IMR-90 (cell line): ENCODE measurements at regions not wholly inside any gene's neighbourhood (a gene's known extent, or its start where the extent isn't known, plus 50 kb on each side); places are given as distances from the start of the nearest gene placed in this dataset.

Experiments
- ATAC-seq: fragments of 200-7000 bp; cut with Tn5 transposase; 2 replicates; pipeline ENCODE4 v1.9.1; 2020; ENCODE audit warnings: low read depth, mild to moderate bottlenecking, moderate library complexity
- BruUV-seq: library from RNA; stranded (reverse); fragments of 400-500 nt; replicated peaks from 2 replicates; lab custom pipeline; 2021; lab: Mats Ljungman, UMichigan
- CTCF ChIA-PET: fragments of 300-600 bp; formaldehyde crosslinking; extraction: SDS; loops from one replicate; lab custom pipeline; 2021; ENCODE audit warnings: antibody characterized with exemption; lab: Yijun Ruan, JAX
- POLR2A ChIA-PET: fragments of 300-600 bp; sonication (Branson Sonifier 250); formaldehyde crosslinking; loops from one replicate; lab custom pipeline; 2022; ENCODE audit warnings: antibody characterized with exemption; ENCODE audit not compliant: unreplicated experiment; lab: Charles Lee
- DNase-seq: peaks from one replicate; pipeline ENCODE4 v3.0.0; 2013
- H2AFZ ChIP-seq: replicated peaks from 2 replicates; pipeline ENCODE3; 2013; ENCODE audit warnings: low read length, mild to moderate bottlenecking; ENCODE audit not compliant: poor library complexity
- H2AK5ac ChIP-seq: 2 replicates; pipeline ENCODE4 v1.6.1; 2013; ENCODE audit warnings: low read depth, low read length, inconsistent platforms
- H2AK9ac ChIP-seq: replicated peaks from 2 replicates; pipeline ENCODE3; 2013; ENCODE audit warnings: mild to moderate bottlenecking, low read depth, low read length, moderate library complexity; ENCODE audit not compliant: poor library complexity
- H2BK120ac ChIP-seq: 2 replicates; pipeline ENCODE4 v1.6.1; 2013; ENCODE audit warnings: low read depth, low read length, inconsistent platforms
- H2BK15ac ChIP-seq: 3 replicates; pipeline ENCODE4 v1.6.1; 2013; ENCODE audit warnings: low read depth, low read length, inconsistent platforms
- H2BK20ac ChIP-seq: 2 replicates; pipeline ENCODE4 v1.6.1; 2013; ENCODE audit warnings: low read depth, mild to moderate bottlenecking, inconsistent platforms, low read length, moderate library complexity
- H2BK5ac ChIP-seq: 2 replicates; pipeline ENCODE4 v1.6.1; 2013; ENCODE audit warnings: mild to moderate bottlenecking, low read depth, low read length, inconsistent platforms; ENCODE audit not compliant: poor library complexity, severe bottlenecking
- H3K14ac ChIP-seq: replicated peaks from 2 replicates; pipeline ENCODE4 v1.6.1; 2013; ENCODE audit warnings: low read depth, low read length, inconsistent platforms
- H3K18ac ChIP-seq: 2 replicates; pipeline ENCODE4 v1.6.1; 2013; ENCODE audit warnings: low read depth, low read length, control low read depth
- H3K23ac ChIP-seq: 2 replicates; pipeline ENCODE4 v1.6.1; 2013; ENCODE audit warnings: low read depth, low read length, inconsistent platforms
- H3K27ac ChIP-seq: 2 replicates; pipeline ENCODE4 v1.5.1; 2013; ENCODE audit warnings: mild to moderate bottlenecking, control low read depth, low read length; ENCODE audit not compliant: insufficient read depth
- H3K27me3 ChIP-seq: 2 replicates; pipeline ENCODE4 v1.6.1; 2013; ENCODE audit warnings: low read length; ENCODE audit not compliant: control insufficient read depth, insufficient read depth
- H3K36me3 ChIP-seq: 2 replicates; pipeline ENCODE4 v1.6.1; 2013; ENCODE audit warnings: low read length, mixed read lengths; ENCODE audit not compliant: control insufficient read depth, insufficient read depth
- H3K4ac ChIP-seq: 2 replicates; pipeline ENCODE4 v1.6.1; 2013; ENCODE audit warnings: low read depth, low read length, inconsistent platforms
- H3K4me1 ChIP-seq: 2 replicates; pipeline ENCODE4 v1.6.1; 2013; ENCODE audit warnings: low read length, mixed read lengths; ENCODE audit not compliant: control insufficient read depth, insufficient read depth
- H3K4me2 ChIP-seq: 2 replicates; pipeline ENCODE4 v1.6.1; 2013; ENCODE audit warnings: low read depth, mild to moderate bottlenecking, control low read depth, low read length, moderate library complexity
- H3K4me3 ChIP-seq: 2 replicates; pipeline ENCODE4 v1.5.1; 2013; ENCODE audit warnings: low read depth, mild to moderate bottlenecking, control low read depth, low read length, moderate library complexity; ENCODE audit not compliant: insufficient read depth
- H3K56ac ChIP-seq: 2 replicates; pipeline ENCODE4 v1.6.1; 2013; ENCODE audit warnings: low read length, inconsistent platforms; ENCODE audit not compliant: insufficient read depth; ENCODE audit errors: extremely low read depth
- H3K79me1 ChIP-seq, 2 experiments: 2 replicates each; pipeline ENCODE4 v1.6.1; 2013; ENCODE audit warnings: low read length in 2 of 2, inconsistent platforms in 1 of 2, low read depth in 1 of 2
- H3K9ac ChIP-seq: 2 replicates; pipeline ENCODE4 v1.6.1; 2013; ENCODE audit warnings: low read depth, low read length, control low read depth
- H3K9me1 ChIP-seq: 2 replicates; pipeline ENCODE4 v1.6.1; 2013; ENCODE audit warnings: low read length, inconsistent platforms; ENCODE audit not compliant: insufficient read depth
- H3K9me3 ChIP-seq: 2 replicates; pipeline ENCODE4 v1.6.1; 2013; ENCODE audit warnings: low read length; ENCODE audit not compliant: control insufficient read depth, insufficient read depth
- H4K20me1 ChIP-seq: 2 replicates; pipeline ENCODE4 v1.6.1; 2013; ENCODE audit warnings: low read length, inconsistent platforms; ENCODE audit not compliant: insufficient read depth
- H4K5ac ChIP-seq: 2 replicates; pipeline ENCODE4 v1.6.1; 2013; ENCODE audit warnings: mild to moderate bottlenecking, low read depth, low read length, control low read depth
- H4K8ac ChIP-seq, 2 experiments: 2 replicates each; pipeline ENCODE4 v1.6.1; 2013; ENCODE audit warnings: low read depth in 2 of 2, low read length in 2 of 2, control low read depth in 1 of 2, inconsistent platforms in 1 of 2
- H4K91ac ChIP-seq: 2 replicates; pipeline ENCODE4 v1.6.1; 2013; ENCODE audit warnings: low read depth, low read length, inconsistent platforms; ENCODE audit not compliant: insufficient read depth
- MAFK ChIP-seq: IDR thresholded peaks from 2 replicates; pipeline ENCODE4 v1.6.1; 2012; ENCODE audit warnings: low read depth, low read length, improper control_type of control experiment
- RAD21 ChIP-seq: IDR thresholded peaks from 2 replicates; pipeline ENCODE4 v1.6.1; 2012; ENCODE audit warnings: low read length, improper control_type of control experiment
- WGBS, 2 experiments: methylation state at CpG; one replicate each; pipeline versions ENCODE4 v1.1.5 to v1.1.7; 2013; ENCODE audit warnings: missing lambda C conversion rate in 2 of 2; ENCODE audit not compliant: insufficient read length in 1 of 2; ENCODE audit errors: extremely low coverage in 2 of 2; 5-methylcytosine and 5-hydroxymethylcytosine counted together
- dilution Hi-C: fragments of 300-500 bp; cut with HindIII; formaldehyde crosslinking; loops from one replicate; pipeline ENCODE4 v1.14.3; 2018; ENCODE audit warnings: low sequenced_read_pairs; ENCODE audit not compliant: unreplicated experiment
- in situ Hi-C: fragments of 300-500 bp; cut with MboI; formaldehyde crosslinking; loops from 3 replicates; pipeline ENCODE4 v1.14.3; 2019; ENCODE audit warnings: low sequenced_read_pairs, inconsistent platforms, mixed read lengths
- intact Hi-C: fragments of 100-400 bp; cut with micrococcal nuclease; formaldehyde crosslinking; loops from 2 replicates; pipeline ENCODE4 v1.10.0; 2022

DNA sequence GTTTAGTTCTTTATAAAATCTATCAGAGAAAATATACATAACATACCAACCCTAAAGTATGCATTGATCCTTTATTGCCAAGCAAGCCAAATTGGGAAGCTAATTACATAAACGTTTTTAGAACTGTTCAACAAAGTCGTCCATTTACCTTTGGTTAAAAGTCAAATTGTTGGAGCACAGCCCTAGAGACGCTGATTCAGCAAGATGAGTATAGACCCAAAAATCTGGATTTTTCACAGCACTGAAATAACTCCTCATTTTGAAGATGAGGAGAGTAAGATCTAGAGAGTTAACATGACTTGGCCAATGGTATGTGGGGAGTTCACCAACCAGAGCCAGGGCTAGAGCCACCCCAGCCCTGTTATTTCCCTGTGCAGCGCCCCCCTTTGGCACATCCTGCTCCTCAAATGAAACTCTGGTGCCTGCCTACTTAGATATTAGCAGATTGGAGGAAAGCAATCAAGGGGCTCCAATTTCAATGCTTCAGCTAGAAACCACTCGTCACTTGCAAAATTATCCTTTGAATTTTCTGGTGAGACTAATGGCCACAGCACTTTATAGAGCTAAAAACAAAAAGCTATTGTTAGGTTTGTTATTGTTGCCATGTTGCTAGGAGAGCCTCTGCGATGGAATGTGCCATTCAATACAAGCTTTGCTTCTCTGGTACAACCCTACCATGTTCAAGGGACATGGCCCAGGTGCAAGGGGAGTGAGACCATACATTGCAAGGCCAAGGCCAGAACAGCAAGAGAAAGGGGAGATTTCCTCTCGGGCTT, 132.6 kb upstream of the ZEB1 start:
- BruUV-seq: no TSS peak
- CTCF ChIA-PET: no interaction called here

More for the DNA sequence above, 132.6 kb upstream of the ZEB1 start:
- no peak for ATAC-seq
- Histone ChIP-seq H2BK20ac (no peak overlapping the region), H3K14ac (no peak overlapping the region), H3K4ac (no peak overlapping the region), H2BK120ac (no peak overlapping the region), H4K8ac (no peak overlapping the region), H4K5ac (no peak overlapping the region), H3K9me1 (peaks cover 3% of the 10 kb centered on the region; the same call in 1 of the 2 replicates), H3K23ac (no peak overlapping the region), H3K56ac (no peak overlapping the region), H3K4me1 (peaks cover 8% of the 10 kb centered on the region), H2AK9ac (no peak overlapping the region), H3K4me3 (no peak overlapping the region), H2BK5ac (no peak overlapping the region), H2BK15ac (no peak overlapping the region), H3K9ac (no peak overlapping the region), H2AK5ac (no peak overlapping the region), H3K9me3 (no peaks in the 10 kb centered on the region; the same call in 1 of the 2 replicates), H4K91ac (no peak overlapping the region), H3K27ac (no peak overlapping the region), H2AFZ (no peak overlapping the region), H3K18ac (no peak overlapping the region), H3K4me2 (no peak overlapping the region), H4K20me1 (no peaks in the 10 kb centered on the region), H3K79me1 (no peaks in the 10 kb centered on the region), H3K36me3 (no peaks in the 10 kb centered on the region), H3K27me3 (no peaks in the 10 kb centered on the region)
- POLR2A ChIA-PET: no interaction called here
- peak; percentile 73 for TF ChIP-seq MAFK
- TF ChIP-seq RAD21: no peak
- in situ Hi-C loops: no loop called here
- no CpG with 5 or more reads among the region's 7 CpGs for WGBS, 2 experiments
- no peak for DNase-seq
- dilution Hi-C loops: no loop called here
- intact Hi-C loops: no loop called here
